ENCODE measurements at regions not wholly inside any gene's neighbourhood (a gene's known extent, or its start where the extent isn't known, plus 50 kb on each side); places are given as distances from the start of the nearest gene placed in this dataset.

GRCh38 chr3:153313302-153313965, 151.4 kb downstream of the RAP2B start:
- Histone ChIP-seq H3K4me1 (no peaks in the 10 kb centered on the region), H3K4me3 (no peak overlapping the region), H3K36me3 (no peaks in the 10 kb centered on the region), H3K27me3 (replicated peaks in 1 of 7) (no peaks in the 10 kb centered on the region), H3K9me3 (peaks cover 0 to 7% (median 0%) of the 10 kb centered on the region in 8 donors), H3K27ac (no peak overlapping the region)
- intact Hi-C loops (cut with DNase I; ENCODE audit: low total_unique reads) = no loop called here
- WGBS, 5 donors = 75 to 91% (median 88%) methylated on average over 1 of the region's 1 CpG
- DNase-seq = no peak
- no peak for TF ChIP-seq POLR2AphosphoS5 (IDR thresholded peaks at IDR 0.05)
- no peak for TF ChIP-seq POLR2A (IDR thresholded peaks at IDR 0.05)
- no peak for TF ChIP-seq CTCF (IDR thresholded peaks at IDR 0.05 in 8 of 11, conservative IDR thresholded peaks at IDR 0.05 in 3 of 11)

- H3K4me1 ChIP-seq = no peaks in the 10 kb centered on the region
- no peaks in the 10 kb centered on the region for H3K27me3 ChIP-seq (replicated peaks in 1 of 7)
- TF ChIP-seq POLR2AphosphoS5 (IDR thresholded peaks at IDR 0.05) = no peak
- no peak for TF ChIP-seq CTCF (IDR thresholded peaks at IDR 0.05 in 8 of 11, conservative IDR thresholded peaks at IDR 0.05 in 3 of 11)
- TF ChIP-seq POLR2A (IDR thresholded peaks at IDR 0.05) = no peak
- no peaks in the 10 kb centered on the region for H3K36me3 ChIP-seq
- H3K27ac ChIP-seq = no peak overlapping the region
- intact Hi-C loops (cut with DNase I; ENCODE audit: low total_unique reads) = no loop called here
- peaks cover 0 to 7% (median 0%) of the 10 kb centered on the region in 8 donors for H3K9me3 ChIP-seq
- 74 to 83% (median 79%) methylated on average over 1 of the region's 1 CpG for WGBS, 5 donors
- DNase-seq = no peak
- H3K4me3 ChIP-seq = no peak overlapping the region
Measured at GRCh38 chr3:153314038-153314437, 152.0 kb downstream of the RAP2B start.

GRCh38 chr3:153315781-153316180, 153.8 kb downstream of the RAP2B start:
- TF ChIP-seq POLR2A (IDR thresholded peaks at IDR 0.05) = no peak
- no peak for TF ChIP-seq CTCF (IDR thresholded peaks at IDR 0.05 in 8 of 11, conservative IDR thresholded peaks at IDR 0.05 in 3 of 11)
- no peak for TF ChIP-seq POLR2AphosphoS5 (IDR thresholded peaks at IDR 0.05)
- Histone ChIP-seq H3K27me3 (replicated peaks in 1 of 7) (no peaks in the 10 kb centered on the region), H3K4me1 (peaks cover 0 to 13% (median 5%) of the 10 kb centered on the region in 6 donors), H3K4me3 (no peak overlapping the region), H3K27ac (no peak overlapping the region), H3K9me3 (peaks cover 0 to 7% (median 0%) of the 10 kb centered on the region in 8 donors), H3K36me3 (no peaks in the 10 kb centered on the region)
- intact Hi-C loops (cut with DNase I; ENCODE audit: low total_unique reads) = no loop called here
- no peak for DNase-seq

GRCh38 chr3:153319705-153320554, 157.9 kb downstream of the RAP2B start:
- no peak for DNase-seq
- peaks cover 0 to 3% (median 0%) of the 10 kb centered on the region in 8 donors for H3K9me3 ChIP-seq
- TF ChIP-seq POLR2AphosphoS5 (IDR thresholded peaks at IDR 0.05) = no peak
- TF ChIP-seq CTCF (IDR thresholded peaks at IDR 0.05 in 8 of 11, conservative IDR thresholded peaks at IDR 0.05 in 3 of 11) = no peak
- no peak for TF ChIP-seq POLR2A (IDR thresholded peaks at IDR 0.05)
- peaks cover 0 to 15% (median 5%) of the 10 kb centered on the region in 6 donors for H3K4me1 ChIP-seq
- H3K27me3 ChIP-seq (replicated peaks in 1 of 7) = no peaks in the 10 kb centered on the region
- peak overlapping the region in 6 of 8 donors; percentile 40 to 70 (median 48) for H3K27ac ChIP-seq
- intact Hi-C loops (cut with DNase I; ENCODE audit: low total_unique reads) = no loop called here
- 34 to 58% (median 43%) methylated on average over 2 of the region's 2 CpGs for WGBS, 5 donors
- H3K4me3 ChIP-seq = peak overlapping the region in 3 of 8 donors; percentile 0 to 17 (median 3)
- H3K36me3 ChIP-seq = no peaks in the 10 kb centered on the region

Data from spleen (tissue), 11 donors.